Natural killer cell (primary cell): ENCODE measurements at regions not wholly inside any gene's neighbourhood (a gene's known extent, or its start where the extent isn't known, plus 50 kb on each side); places are given as distances from the start of the nearest gene placed in this dataset.

Experiments
- ATAC-seq, 3 donors: fragments of 150-1000 bp in 2 of 3; fragments of 200-7000 bp in 1 of 3; cut with Tn5 transposase; 1 replicate in 1 of 3; 2 replicates in 2 of 3; pipeline ENCODE4 v1.10.0; 2021; ENCODE audit warnings: mild to moderate bottlenecking in 2 of 3, moderate library complexity in 2 of 3
- DNase-seq, 2 donors: peaks; one replicate each; pipeline versions ENCODE4 v3.0.0 to v3.0.0-alpha.2; 2013 to 2021; ENCODE audit warnings: mixed read lengths in 1 of 2
- H3K27ac ChIP-seq: one replicate; pipeline ENCODE4 v1.5.1; 2013; ENCODE audit warnings: mild to moderate bottlenecking, low read length
- H3K27me3 ChIP-seq: one replicate; pipeline ENCODE4 v1.6.1; 2013; ENCODE audit warnings: low read length; ENCODE audit not compliant: control insufficient read depth, insufficient read depth
- H3K36me3 ChIP-seq: one replicate; pipeline ENCODE4 v1.6.1; 2013; ENCODE audit warnings: low read length; ENCODE audit not compliant: control insufficient read depth, insufficient read depth
- H3K4me1 ChIP-seq: one replicate; pipeline ENCODE4 v1.6.1; 2013; ENCODE audit warnings: low read length; ENCODE audit not compliant: control insufficient read depth, insufficient read depth
- H3K4me3 ChIP-seq: one replicate; pipeline ENCODE4 v1.5.1; 2013; ENCODE audit warnings: low read length
- H3K9me3 ChIP-seq: one replicate; pipeline ENCODE4 v1.6.1; 2013; ENCODE audit warnings: low read length; ENCODE audit not compliant: control insufficient read depth, insufficient read depth
- H3K27ac Mint-ChIP-seq, 2 donors: one replicate each; pipeline ENCODE4 v1.8.0; 2022; ENCODE audit warnings: mild to moderate bottlenecking in 2 of 2, mixed read lengths in 2 of 2, moderate library complexity in 1 of 2
- H3K27me3 Mint-ChIP-seq, 2 donors: one replicate each; pipeline ENCODE4 v1.8.0; 2022; ENCODE audit warnings: low read depth in 2 of 2, mixed read lengths in 2 of 2
- H3K36me3 Mint-ChIP-seq: one replicate; pipeline ENCODE4 v1.8.0; 2022; ENCODE audit warnings: mixed read lengths
- H3K4me1 Mint-ChIP-seq, 2 donors: one replicate each; pipeline ENCODE4 v1.8.0; 2022; ENCODE audit warnings: mixed read lengths in 2 of 2
- H3K4me3 Mint-ChIP-seq: one replicate; pipeline ENCODE4 v1.8.0; 2022; ENCODE audit warnings: mild to moderate bottlenecking, moderate library complexity, mixed read lengths
- H3K9me3 Mint-ChIP-seq, 2 donors: one replicate each; pipeline ENCODE4 v1.8.0; 2022; ENCODE audit warnings: mixed read lengths in 2 of 2
- CTCF ChIP-seq: fragments of 200-600 bp; IDR thresholded peaks from one replicate; pipeline ENCODE4 v1.8.0; 2022; ENCODE audit warnings: antibody characterized with exemption
- WGBS: methylation state at CpG from one replicate; pipeline ENCODE4 v1.1.7; 2013; ENCODE audit warnings: missing lambda C conversion rate; ENCODE audit not compliant: insufficient coverage; 5-methylcytosine and 5-hydroxymethylcytosine counted together
- intact Hi-C: fragments of 100-400 bp; cut with micrococcal nuclease; formaldehyde crosslinking; loops from one replicate; pipeline ENCODE4 v1.14.2; 2022

- DNase-seq = no peak
- Mint-ChIP-seq H3K27me3 (peaks cover 0 to 40% of the 10 kb centered on the region in 2 donors), H3K4me3 (no peak overlapping the region), H3K27ac (no peak overlapping the region), H3K36me3 (no peaks in the 10 kb centered on the region), H3K9me3 (no peaks in the 10 kb centered on the region), H3K4me1 (no peaks in the 10 kb centered on the region)
- Histone ChIP-seq H3K27me3 (no peaks in the 10 kb centered on the region), H3K4me1 (no peaks in the 10 kb centered on the region), H3K9me3 (no peaks in the 10 kb centered on the region), H3K4me3 (no peak overlapping the region), H3K27ac (no peak overlapping the region), H3K36me3 (no peaks in the 10 kb centered on the region)
- TF ChIP-seq CTCF = no peak
- WGBS = no CpG with 5 or more reads among the region's 1 CpG
- ATAC-seq = no peak
- intact Hi-C loops = no loop called here
These were observed 64.4 kb upstream of the STK26 start for GRCh38 chrX:131958724-131959123.

- WGBS = no CpG with 5 or more reads among the region's 2 CpGs
- no peak overlapping the region for H3K27ac ChIP-seq
- no peaks in the 10 kb centered on the region for H3K36me3 ChIP-seq
- no peak overlapping the region for H3K4me3 ChIP-seq
- intact Hi-C loops = no loop called here
- DNase-seq = no peak
- no peaks in the 10 kb centered on the region for H3K27me3 ChIP-seq
- H3K4me3 Mint-ChIP-seq = no peak overlapping the region
- no peak for TF ChIP-seq CTCF
- ATAC-seq = peak in 1 of 3 donors; percentile 25
- H3K4me1 Mint-ChIP-seq = peaks cover 0 to 6% of the 10 kb centered on the region in 2 donors
- peaks cover 0 to 19% of the 10 kb centered on the region in 2 donors for H3K27me3 Mint-ChIP-seq
- H3K27ac Mint-ChIP-seq = peak overlapping the region in 1 of 2 donors; percentile 81
- H3K9me3 Mint-ChIP-seq = no peaks in the 10 kb centered on the region
- H3K4me1 ChIP-seq = no peaks in the 10 kb centered on the region
- H3K9me3 ChIP-seq = no peaks in the 10 kb centered on the region
- no peaks in the 10 kb centered on the region for H3K36me3 Mint-ChIP-seq
These were observed 52.8 kb upstream of the STK26 start for GRCh38 chrX:131970347-131970746.
